D341Med (cell line): ENCODE measurements at regions not wholly inside any gene's neighbourhood (a gene's known extent, or its start where the extent isn't known, plus 50 kb on each side); places are given as distances from the start of the nearest gene placed in this dataset.
"Not testable (repeated sequence)": the region's sequence is repeated elsewhere in the genome, so short reads cannot be mapped to it uniquely, and the experiment has no call there.

Experiments used
- DNase-seq: peaks from one replicate; pipeline ENCODE4 v3.0.0; 2012; ENCODE audit warnings: low spot score

- no peak for DNase-seq
These were observed 88.5 kb upstream of the NFASC start for GRCh38 chr1:204782118-204782700.

- not testable (repeated sequence) for DNase-seq
These were observed 85.6 kb upstream of the NFASC start for GRCh38 chr1:204785023-204785422.

DNA sequence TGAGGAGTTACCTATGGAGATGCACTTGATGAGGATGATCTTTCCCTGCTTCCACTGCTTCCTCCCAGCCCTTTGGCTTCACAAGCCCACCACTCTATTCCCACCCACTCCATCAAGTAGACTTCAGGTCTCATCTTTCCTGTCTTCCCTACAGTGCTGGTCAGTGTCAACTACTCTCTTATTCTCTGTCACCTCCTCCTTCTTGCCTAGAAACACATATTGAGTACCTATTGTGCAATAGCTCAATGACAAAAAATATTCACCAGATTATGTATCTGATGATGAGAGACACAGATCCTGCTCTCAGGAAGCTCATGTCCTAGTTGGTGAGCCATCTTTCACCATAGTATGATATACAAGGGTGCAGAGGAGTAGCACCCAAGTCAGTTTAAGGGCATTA, 82.2 kb upstream of the NFASC start:
- DNase-seq, result no peak

DNA sequence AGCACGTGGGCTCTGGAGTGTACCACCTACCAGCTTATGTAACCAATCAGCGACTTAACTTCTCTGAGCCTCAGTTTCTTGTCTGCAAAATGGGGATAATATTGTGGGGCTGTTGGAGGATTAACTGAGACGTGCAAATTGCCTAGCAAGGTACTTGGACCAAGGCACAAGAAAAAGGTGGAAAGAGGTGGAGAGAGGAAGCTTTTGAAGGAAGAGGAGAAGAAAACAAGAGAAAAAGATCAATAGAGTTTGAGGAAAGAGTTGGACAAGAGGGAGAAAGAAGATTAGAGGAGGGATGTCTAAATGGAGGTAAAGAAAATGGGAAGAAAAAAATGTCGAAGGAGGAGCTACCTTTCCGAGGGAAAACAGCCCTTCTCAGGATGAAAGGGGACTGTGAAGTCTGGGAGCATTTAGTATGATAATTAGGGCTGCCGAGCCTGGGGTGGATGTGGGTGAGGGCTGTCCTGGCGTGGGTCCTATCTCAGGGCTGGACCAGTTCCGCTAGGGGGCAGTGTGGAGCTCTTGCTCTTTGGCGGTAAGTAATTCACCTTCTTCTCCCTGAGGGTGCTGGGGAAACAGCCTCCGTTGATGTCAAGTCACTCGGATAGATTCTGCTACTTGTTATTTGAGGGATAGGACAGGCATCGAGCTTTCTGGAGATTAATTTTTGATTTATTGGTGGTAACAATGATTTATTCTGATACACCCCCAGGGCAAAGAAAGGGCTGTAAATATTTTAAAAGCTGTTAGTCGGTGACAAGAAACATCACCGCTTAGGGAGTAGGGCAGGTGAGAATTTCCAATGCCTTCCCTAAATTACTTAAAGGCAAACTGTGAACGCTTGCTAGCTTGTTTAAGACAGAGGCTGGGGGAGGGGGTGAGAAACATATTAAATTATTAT, 79.0 kb upstream of the NFASC start:
- peak; percentile 91 for DNase-seq

DNA sequence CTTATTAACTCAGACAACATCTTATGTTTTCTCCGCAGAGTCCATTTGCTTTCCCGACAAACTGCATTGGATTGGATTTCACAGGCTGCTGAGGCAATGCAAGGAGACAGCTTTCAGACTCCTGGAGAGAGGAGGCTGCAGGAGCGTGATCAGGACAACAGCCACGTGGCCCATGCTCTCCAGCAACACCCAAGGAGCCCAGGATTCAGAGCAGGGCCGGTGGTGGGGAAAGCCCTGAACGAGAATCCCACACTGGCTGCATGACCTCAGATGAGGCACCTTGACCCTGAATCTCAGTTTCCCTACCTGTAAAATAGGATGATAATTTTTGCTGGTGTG, 78.3 kb upstream of the NFASC start:
- DNase-seq, result no peak

- no peak for DNase-seq
These were observed 77.3 kb upstream of the NFASC start for GRCh38 chr1:204793259-204793914.

- DNase-seq, result not testable (repeated sequence)
These were observed 73.8 kb upstream of the NFASC start for GRCh38 chr1:204796886-204797285.

DNA sequence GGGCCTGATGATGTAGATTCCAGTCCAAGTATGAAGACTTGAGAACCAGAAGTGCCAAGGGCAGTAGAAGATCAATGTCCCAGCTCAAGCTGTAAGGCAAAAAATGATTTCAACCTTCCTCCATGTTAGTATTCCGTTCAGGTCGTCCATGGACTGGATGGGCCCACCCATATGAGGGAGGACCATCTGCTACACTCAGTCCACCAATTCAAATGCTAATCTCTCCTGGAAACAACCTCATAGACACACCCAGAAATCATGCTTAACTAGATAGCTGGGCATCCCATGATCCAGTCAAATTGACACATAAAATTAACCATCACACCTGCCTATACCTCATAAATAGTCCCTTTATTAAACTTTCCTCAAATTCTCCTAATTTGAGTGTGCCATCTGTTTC, 73.3 kb upstream of the NFASC start:
- DNase-seq, result no peak

DNA sequence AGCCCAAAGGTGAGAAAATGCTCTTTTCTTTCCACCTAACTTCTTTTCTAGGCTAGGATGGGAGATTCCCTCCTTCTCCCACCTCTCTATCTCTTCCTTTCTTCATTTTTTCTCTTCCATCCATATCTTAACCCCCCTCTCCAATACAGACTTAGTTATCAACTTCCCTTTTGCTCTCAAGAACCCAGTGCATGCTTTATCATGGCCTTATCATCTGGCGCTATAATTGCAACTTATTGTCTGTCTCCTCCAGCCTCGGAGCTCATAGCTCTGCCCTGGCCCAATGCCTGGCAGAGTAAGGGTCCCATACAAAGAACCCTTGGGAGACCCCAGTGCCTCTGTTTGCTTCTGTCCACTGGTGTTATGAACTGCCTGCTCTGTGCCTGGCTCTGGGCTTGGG, 71.0 kb upstream of the NFASC start:
- DNase-seq, result no peak

DNA sequence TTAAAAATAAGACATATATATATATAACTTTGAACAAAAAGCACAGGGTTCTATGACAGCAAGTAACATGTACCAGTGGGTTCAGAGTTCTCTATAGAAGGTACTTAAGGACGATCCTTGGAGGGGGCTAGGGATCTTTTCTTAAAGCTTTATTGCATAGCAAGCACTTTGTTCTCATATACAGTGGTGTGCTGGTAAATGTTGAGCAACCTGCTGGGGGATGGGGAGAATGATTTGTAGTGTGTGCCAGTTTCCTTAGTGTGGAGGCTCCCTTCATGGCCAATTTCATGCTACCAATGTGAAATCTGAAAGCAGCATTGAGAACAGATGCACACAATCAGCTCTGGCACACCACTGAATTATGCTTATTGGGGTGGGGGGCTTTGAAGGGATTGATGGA, 69.5 kb upstream of the NFASC start:
- DNase-seq, result no peak

DNA sequence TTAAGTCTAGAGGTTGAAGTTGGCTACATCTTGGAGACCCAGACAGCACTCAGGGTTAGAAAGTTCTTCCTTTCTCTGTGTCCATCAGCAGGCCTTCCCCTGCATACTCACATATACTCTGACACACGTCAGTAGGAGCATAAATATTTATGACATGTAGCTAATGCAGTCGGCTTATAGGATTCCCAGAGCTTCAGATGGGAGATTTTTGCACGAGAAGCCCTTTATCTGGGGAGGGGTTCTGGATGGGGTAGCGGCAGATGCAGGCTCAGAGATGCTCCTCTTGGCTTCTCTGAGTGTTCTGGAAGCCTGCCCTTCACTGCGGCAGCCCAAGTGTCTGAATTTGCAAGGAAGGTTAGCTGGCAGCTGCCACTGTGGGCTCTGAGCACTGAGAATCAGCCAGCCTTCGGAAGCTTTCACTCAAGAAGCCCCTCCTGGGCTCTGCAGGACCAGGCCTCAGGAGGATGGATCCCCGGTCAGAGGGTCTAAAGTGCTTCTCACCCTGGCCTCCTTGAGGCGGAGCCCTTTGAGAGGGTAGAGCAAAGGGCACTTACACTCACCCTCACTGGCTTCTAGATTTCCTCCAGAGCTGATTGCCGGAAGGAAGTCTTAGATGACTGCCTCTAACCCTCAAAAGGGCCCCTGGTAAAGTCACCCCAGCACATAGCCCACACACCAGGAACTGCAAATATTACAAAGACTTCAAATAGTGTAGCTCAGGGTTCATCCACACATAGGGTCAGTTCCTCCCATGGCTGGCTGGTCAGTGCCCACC, 68.1 kb upstream of the NFASC start:
- DNase-seq, result no peak

- DNase-seq, result no peak
These were observed 67.1 kb upstream of the NFASC start for GRCh38 chr1:204803607-204804006.

- DNase-seq, result peak; percentile 95
These were observed 63.5 kb upstream of the NFASC start for GRCh38 chr1:204806943-204807687.

GRCh38 chr1:204809488-204809887, 61.2 kb upstream of the NFASC start:
- no peak for DNase-seq

DNA sequence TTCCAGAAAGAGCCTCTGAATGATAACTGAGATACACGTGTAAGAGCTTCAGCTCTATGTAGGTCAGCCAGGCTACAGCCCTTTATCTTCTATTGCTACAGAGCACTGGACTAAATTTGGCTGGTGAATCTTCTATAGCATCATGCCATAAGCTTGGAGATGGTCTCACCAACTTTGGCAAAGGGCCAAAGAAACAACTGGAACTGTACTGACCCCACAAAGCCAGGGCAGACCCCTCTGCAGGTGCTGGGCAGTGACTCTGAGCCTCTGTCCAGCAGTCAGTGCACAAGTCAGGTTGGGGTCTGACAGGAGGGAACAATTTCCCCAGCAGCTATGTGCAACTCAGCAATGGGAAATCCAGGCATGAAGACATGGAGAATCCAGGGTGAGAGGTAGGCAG, 57.8 kb upstream of the NFASC start:
- DNase-seq, result no peak

DNA sequence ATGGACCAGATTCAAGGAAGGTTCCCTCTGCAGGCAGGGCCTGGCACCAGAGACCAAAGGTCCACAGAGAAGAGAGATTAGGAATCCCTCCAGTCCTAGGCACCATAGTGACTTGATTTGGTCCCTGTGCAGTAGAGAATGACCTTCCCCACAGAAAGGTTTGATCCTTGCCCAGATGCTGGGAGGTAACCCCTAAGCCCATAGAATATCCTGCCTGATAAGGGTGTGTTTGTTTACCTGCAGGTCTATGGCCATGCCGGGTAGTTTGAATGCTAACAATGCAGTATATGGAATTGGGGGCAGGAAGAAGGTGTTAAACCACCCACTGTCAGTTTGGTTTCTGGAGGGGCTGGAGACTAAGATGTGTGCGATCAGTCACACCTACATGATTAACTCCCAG, 57.1 kb upstream of the NFASC start:
- DNase-seq, result no peak

GRCh38 chr1:204814166-204814884, 56.3 kb upstream of the NFASC start:
- DNase-seq, result no peak

DNA sequence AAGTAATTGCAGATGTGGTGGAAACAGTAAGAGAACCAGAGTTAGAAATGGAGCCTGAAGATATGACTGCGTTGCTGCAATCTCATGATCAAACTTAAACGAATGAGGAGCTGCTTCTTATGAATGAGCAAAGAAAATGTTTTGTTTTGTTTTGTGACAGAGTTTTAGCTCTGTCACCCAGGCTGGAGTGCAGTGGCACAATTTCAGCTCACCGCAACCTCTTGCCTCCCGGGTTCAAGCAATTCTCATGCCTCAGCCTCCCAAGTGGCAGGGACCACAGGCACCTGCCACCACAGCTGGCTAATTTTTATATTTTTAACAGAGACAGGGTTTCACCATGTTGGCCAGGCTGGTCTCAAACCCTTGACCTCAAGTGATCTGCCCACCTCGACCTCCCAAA, 53.3 kb upstream of the NFASC start:
- no peak for DNase-seq

DNA sequence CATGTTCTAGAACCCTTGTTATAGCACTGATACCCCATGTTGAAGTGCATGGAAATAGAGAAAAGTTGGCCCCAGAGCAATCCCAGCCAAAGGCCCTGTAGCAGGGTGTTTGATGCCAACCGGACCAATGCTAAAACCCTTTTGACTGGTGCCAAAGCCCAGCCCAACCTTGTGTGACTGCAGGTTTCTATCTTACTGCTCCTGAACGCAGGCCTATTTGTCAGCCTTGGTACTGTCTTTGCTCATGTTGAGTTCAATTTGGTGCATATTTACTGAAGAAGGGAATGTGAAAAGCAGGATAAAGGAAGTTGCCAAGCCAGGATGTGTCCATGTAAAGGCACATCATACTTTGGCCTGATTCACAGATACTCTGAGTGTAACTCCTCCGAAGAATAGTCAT, 51.7 kb upstream of the NFASC start:
- no peak for DNase-seq

- no peak for DNase-seq
These were observed 51.2 kb upstream of the NFASC start for GRCh38 chr1:204819495-204819894.
